ENCODE measurements at regions not wholly inside any gene's neighbourhood (a gene's known extent, or its start where the extent isn't known, plus 50 kb on each side); places are given as distances from the start of the nearest gene placed in this dataset.

DNA sequence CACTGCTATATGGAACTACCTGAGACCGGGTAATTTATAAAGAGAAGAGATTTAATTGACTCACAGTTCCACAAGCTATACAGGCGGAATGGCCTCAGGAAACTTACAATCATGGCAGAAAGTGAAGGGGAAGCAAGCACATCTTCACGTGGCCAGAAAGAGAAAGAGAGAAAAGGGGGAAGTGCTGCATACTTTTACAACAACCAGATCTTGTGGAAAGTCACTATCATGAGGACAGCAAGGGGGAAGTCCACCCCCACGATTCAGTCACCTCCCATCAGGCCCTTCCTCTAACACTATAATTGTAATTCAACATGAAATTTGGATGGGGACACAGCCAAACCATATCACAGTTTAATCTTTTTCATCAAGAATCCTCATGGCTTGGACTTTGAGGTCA, 339.2 kb upstream of the AJAP1 start:
- Histone ChIP-seq H3K27me3 (ENCODE audit: control insufficient read depth, insufficient read depth, low read length) (no peaks in the 10 kb centered on the region), H3K4me3 (ENCODE audit: low read depth, low read length) (no peak overlapping the region), H3K36me3 (ENCODE audit: control insufficient read depth, insufficient read depth, low read length) (no peaks in the 10 kb centered on the region)
- no peak for FAIRE-seq
- DNase-seq (ENCODE audit: low read depth): no peak
- TF ChIP-seq, protein P1, sequence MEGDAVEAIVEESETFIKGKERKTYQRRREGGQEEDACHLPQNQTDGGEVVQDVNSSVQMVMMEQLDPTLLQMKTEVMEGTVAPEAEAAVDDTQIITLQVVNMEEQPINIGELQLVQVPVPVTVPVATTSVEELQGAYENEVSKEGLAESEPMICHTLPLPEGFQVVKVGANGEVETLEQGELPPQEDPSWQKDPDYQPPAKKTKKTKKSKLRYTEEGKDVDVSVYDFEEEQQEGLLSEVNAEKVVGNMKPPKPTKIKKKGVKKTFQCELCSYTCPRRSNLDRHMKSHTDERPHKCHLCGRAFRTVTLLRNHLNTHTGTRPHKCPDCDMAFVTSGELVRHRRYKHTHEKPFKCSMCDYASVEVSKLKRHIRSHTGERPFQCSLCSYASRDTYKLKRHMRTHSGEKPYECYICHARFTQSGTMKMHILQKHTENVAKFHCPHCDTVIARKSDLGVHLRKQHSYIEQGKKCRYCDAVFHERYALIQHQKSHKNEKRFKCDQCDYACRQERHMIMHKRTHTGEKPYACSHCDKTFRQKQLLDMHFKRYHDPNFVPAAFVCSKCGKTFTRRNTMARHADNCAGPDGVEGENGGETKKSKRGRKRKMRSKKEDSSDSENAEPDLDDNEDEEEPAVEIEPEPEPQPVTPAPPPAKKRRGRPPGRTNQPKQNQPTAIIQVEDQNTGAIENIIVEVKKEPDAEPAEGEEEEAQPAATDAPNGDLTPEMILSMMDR (IDR thresholded peaks at IDR 0.05; ENCODE audit: insufficient read depth, low read length, severe bottlenecking): no peak

DNA sequence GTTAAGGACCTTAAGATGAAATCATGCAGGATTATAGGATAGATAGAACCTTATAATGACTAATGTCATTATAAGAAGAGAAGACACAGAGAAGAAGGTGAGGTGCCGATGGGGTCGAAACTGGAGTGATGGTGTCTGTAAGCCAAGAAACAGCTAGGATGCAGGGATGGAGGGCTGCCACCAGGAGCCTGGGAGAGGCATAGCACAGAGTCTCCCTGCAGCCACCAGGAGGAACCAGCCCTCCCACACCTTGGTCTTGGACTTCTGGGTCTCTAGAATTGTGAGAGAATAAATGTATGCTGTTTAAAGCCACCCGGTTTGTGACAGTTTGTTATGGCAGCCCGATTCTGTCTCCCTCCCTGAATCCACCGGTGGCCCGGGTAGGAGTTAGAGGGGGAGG, 337.2 kb upstream of the AJAP1 start:
- TF ChIP-seq, protein P1 (IDR thresholded peaks at IDR 0.05; ENCODE audit: insufficient read depth, low read length, severe bottlenecking): no peak
- DNase-seq (ENCODE audit: low read depth): no peak
- no peak overlapping the region for H3K4me3 ChIP-seq (ENCODE audit: low read depth, low read length)
- no peaks in the 10 kb centered on the region for H3K36me3 ChIP-seq (ENCODE audit: control insufficient read depth, insufficient read depth, low read length)
- H3K27me3 ChIP-seq (ENCODE audit: control insufficient read depth, insufficient read depth, low read length): no peaks in the 10 kb centered on the region
- no peak for FAIRE-seq

DNA sequence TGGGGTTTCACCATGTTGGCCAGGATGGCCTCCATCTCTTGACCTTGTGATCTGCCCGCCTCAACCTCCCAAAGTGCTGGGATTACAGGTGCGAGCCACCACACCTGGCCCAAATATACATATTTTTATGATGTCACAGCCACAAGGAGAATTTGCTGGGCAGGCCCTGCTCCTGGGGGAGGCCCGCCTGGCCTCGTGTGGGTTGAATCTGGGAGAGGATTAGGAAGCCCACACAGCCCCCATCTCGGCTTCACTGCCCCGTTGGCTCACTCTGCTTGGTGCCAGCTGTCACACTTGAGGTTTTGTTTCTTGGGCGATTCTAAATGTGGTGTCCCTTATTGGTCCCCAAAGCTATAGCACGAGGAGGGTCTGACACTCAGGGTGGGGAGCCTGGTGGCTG, 335.7 kb upstream of the AJAP1 start:
- DNase-seq (ENCODE audit: low read depth) (no peak), FAIRE-seq (no peak)
- TF ChIP-seq, protein P1 (IDR thresholded peaks at IDR 0.05; ENCODE audit: insufficient read depth, low read length, severe bottlenecking): no peak

DNA sequence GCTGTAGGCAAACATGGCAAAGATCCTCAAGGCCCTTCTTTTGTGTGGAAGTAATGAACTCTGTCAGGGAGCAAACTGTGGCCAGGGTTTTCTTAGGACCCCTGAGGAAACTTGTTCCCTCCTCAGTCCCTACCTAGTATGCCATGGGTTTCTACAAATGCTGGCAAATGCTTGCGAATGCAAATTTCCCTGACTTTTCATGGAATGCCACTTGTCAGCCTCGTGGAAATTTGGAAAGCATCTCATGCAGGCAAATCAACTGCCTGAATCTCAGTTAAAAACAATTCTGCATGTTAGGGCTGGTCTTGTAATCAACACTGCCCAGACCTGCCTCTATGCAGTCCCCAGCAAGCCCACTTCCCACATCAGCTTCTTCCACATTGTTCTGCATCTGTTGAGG, 334.9 kb upstream of the AJAP1 start:
- Histone ChIP-seq H3K36me3 (ENCODE audit: control insufficient read depth, insufficient read depth, low read length) (no peaks in the 10 kb centered on the region), H3K27me3 (ENCODE audit: control insufficient read depth, insufficient read depth, low read length) (no peaks in the 10 kb centered on the region), H3K4me3 (ENCODE audit: low read depth, low read length) (no peak overlapping the region)
- FAIRE-seq (no peak), DNase-seq (ENCODE audit: low read depth) (no peak)
- TF ChIP-seq, protein P1 (IDR thresholded peaks at IDR 0.05; ENCODE audit: insufficient read depth, low read length, severe bottlenecking): no peak

More for the DNA sequence above, 335.7 kb upstream of the AJAP1 start:
- Histone ChIP-seq H3K36me3 (ENCODE audit: control insufficient read depth, insufficient read depth, low read length) (no peaks in the 10 kb centered on the region), H3K4me3 (ENCODE audit: low read depth, low read length) (no peak overlapping the region), H3K27me3 (ENCODE audit: control insufficient read depth, insufficient read depth, low read length) (no peaks in the 10 kb centered on the region)

DNA sequence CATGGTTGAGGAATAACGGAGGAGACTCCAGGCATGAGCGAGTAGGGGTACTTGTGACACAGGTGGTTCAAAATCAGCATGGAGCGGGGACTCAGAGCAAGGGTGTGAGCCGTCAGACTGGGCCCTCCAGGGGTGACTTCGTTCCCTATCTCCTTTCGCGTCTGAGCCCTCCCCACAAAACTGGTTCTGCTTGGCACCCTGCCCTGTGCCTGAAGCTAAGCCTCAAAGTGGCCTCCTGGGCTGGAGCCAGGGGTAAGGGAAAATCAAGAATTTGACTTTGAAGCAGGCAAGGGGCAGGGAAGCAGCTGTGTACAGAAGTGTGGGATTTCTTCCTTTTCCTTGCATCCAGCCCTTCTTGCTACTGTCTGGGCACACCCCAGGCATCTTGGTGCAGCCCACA, 331.5 kb upstream of the AJAP1 start:
- FAIRE-seq (no peak), DNase-seq (ENCODE audit: low read depth) (no peak)
- Histone ChIP-seq H3K27me3 (ENCODE audit: control insufficient read depth, insufficient read depth, low read length) (no peaks in the 10 kb centered on the region), H3K4me3 (ENCODE audit: low read depth, low read length) (no peak overlapping the region), H3K36me3 (ENCODE audit: control insufficient read depth, insufficient read depth, low read length) (no peaks in the 10 kb centered on the region)
- TF ChIP-seq, protein P1 (IDR thresholded peaks at IDR 0.05; ENCODE audit: insufficient read depth, low read length, severe bottlenecking): no peak

DNA sequence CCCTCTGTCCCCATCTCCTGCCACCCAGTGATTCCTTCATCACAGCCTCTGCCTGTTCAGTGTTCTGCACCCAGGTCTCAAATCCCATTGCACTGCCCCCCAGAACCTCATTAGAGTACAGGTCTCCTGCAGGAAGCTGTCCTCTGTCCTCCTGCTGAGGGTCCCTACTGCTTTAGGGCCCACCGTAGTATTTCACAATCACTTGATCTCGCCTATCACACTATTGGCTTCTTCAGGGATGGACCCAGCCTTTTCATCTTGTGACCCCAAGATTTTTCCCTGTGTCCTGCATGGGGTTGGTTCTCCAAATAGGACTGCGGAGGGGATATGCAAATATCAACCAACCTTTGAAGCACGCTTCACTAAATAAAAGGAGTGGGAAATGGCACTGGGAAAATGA, 331.1 kb upstream of the AJAP1 start:
- Histone ChIP-seq H3K27me3 (ENCODE audit: control insufficient read depth, insufficient read depth, low read length) (no peaks in the 10 kb centered on the region), H3K36me3 (ENCODE audit: control insufficient read depth, insufficient read depth, low read length) (no peaks in the 10 kb centered on the region), H3K4me3 (ENCODE audit: low read depth, low read length) (no peak overlapping the region)
- FAIRE-seq: no peak
- no peak for DNase-seq (ENCODE audit: low read depth)
- TF ChIP-seq, protein P1 (IDR thresholded peaks at IDR 0.05; ENCODE audit: insufficient read depth, low read length, severe bottlenecking): no peak
